Ishikawa (cell line): ENCODE measurements at regions not wholly inside any gene's neighbourhood (a gene's known extent, or its start where the extent isn't known, plus 50 kb on each side); places are given as distances from the start of the nearest gene placed in this dataset.

Experiments used
- CEBPB ChIP-seq: IDR thresholded peaks from 2 replicates; pipeline ENCODE4 v1.6.1; 2012
- CREB1 ChIP-seq: IDR thresholded peaks from 2 replicates; pipeline ENCODE4 v1.6.1; 2012; ENCODE audit warnings: low read depth
- EGR1 ChIP-seq: IDR thresholded peaks from 2 replicates; pipeline ENCODE4 v1.6.1; 2012
- EP300 ChIP-seq: IDR thresholded peaks from 2 replicates; pipeline ENCODE4 v1.6.1; 2012; ENCODE audit warnings: borderline replicate concordance
- FOXM1 ChIP-seq: IDR thresholded peaks from 2 replicates; pipeline ENCODE4 v1.6.1; 2012; ENCODE audit warnings: low read depth, borderline replicate concordance
- MAX ChIP-seq: IDR thresholded peaks from 2 replicates; pipeline ENCODE4 v1.6.1; 2012
- NFIC ChIP-seq: IDR thresholded peaks from 2 replicates; pipeline ENCODE4 v1.6.1; 2012
- RAD21 ChIP-seq: IDR thresholded peaks from 2 replicates; pipeline ENCODE4 v1.6.1; 2012; ENCODE audit warnings: low read depth
- REST ChIP-seq: IDR thresholded peaks from 2 replicates; pipeline ENCODE4 v1.6.1; 2012; ENCODE audit warnings: low read depth, mild to moderate bottlenecking
- TAF1 ChIP-seq: IDR thresholded peaks from 2 replicates; pipeline ENCODE4 v1.6.1; 2012; ENCODE audit warnings: low read depth, mild to moderate bottlenecking
- TCF12 ChIP-seq: IDR thresholded peaks from 2 replicates; pipeline ENCODE4 v1.6.1; 2012; ENCODE audit warnings: low read depth
- TEAD4 ChIP-seq: IDR thresholded peaks from 2 replicates; pipeline ENCODE4 v1.6.1; 2012
- USF1 ChIP-seq: IDR thresholded peaks from 2 replicates; pipeline ENCODE4 v1.6.1; 2012
- YY1 ChIP-seq: IDR thresholded peaks from 2 replicates; pipeline ENCODE4 v1.6.1; 2012; ENCODE audit warnings: low read depth
- ZBTB7A ChIP-seq: IDR thresholded peaks from 2 replicates; pipeline ENCODE4 v1.6.1; 2012; ENCODE audit warnings: low read depth

- TF ChIP-seq TAF1 (no peak), NFIC (no peak), REST (no peak), YY1 (no peak), ZBTB7A (no peak), EP300 (no peak), MAX (no peak), TEAD4 (no peak)
Observed at GRCh38 chr6:43911354-43912115, 141.5 kb downstream of the VEGFA start.

- TF ChIP-seq NFIC = no peak
- no peak for TF ChIP-seq YY1
- TF ChIP-seq CEBPB = no peak
- TF ChIP-seq RAD21 = no peak
Observed at GRCh38 chr6:43910638-43911353, 140.8 kb downstream of the VEGFA start.

- TF ChIP-seq FOXM1 = no peak
- no peak for TF ChIP-seq EGR1
- no peak for TF ChIP-seq USF1
- no peak for TF ChIP-seq TEAD4
- TF ChIP-seq YY1 = no peak
- TF ChIP-seq ZBTB7A = no peak
- TF ChIP-seq EP300 = no peak
- TF ChIP-seq MAX = no peak
- TF ChIP-seq NFIC = no peak
Observed at GRCh38 chr6:43910149-43910637, 140.2 kb downstream of the VEGFA start.

GRCh38 chr6:43909474-43910148 lies 139.6 kb downstream of the VEGFA start:
- TF ChIP-seq RAD21 (no peak), EP300 (no peak), TEAD4 (no peak), EGR1 (no peak), CEBPB (no peak), NFIC (no peak), CREB1 (no peak), REST (no peak), FOXM1 (no peak), TCF12 (no peak), YY1 (no peak), MAX (no peak), ZBTB7A (no peak), TAF1 (no peak)

GRCh38 chr6:43907789-43908472 lies 137.9 kb downstream of the VEGFA start:
- TF ChIP-seq TCF12 = no peak
- TF ChIP-seq RAD21 = no peak
- TF ChIP-seq USF1 = no peak
- TF ChIP-seq CREB1 = no peak
- TF ChIP-seq REST = no peak
- no peak for TF ChIP-seq ZBTB7A
